GM12872 (cell line): ENCODE measurements at regions not wholly inside any gene's neighbourhood (a gene's known extent, or its start where the extent isn't known, plus 50 kb on each side); places are given as distances from the start of the nearest gene placed in this dataset.

Experiments
- TF ChIP-seq, protein P1 (sequence below): IDR thresholded peaks from 3 replicates; pipeline ENCODE4 v1.5.1; 2011; ENCODE audit warnings: low read depth, mild to moderate bottlenecking, low read length, moderate library complexity; ENCODE audit not compliant: insufficient read depth

DNA sequence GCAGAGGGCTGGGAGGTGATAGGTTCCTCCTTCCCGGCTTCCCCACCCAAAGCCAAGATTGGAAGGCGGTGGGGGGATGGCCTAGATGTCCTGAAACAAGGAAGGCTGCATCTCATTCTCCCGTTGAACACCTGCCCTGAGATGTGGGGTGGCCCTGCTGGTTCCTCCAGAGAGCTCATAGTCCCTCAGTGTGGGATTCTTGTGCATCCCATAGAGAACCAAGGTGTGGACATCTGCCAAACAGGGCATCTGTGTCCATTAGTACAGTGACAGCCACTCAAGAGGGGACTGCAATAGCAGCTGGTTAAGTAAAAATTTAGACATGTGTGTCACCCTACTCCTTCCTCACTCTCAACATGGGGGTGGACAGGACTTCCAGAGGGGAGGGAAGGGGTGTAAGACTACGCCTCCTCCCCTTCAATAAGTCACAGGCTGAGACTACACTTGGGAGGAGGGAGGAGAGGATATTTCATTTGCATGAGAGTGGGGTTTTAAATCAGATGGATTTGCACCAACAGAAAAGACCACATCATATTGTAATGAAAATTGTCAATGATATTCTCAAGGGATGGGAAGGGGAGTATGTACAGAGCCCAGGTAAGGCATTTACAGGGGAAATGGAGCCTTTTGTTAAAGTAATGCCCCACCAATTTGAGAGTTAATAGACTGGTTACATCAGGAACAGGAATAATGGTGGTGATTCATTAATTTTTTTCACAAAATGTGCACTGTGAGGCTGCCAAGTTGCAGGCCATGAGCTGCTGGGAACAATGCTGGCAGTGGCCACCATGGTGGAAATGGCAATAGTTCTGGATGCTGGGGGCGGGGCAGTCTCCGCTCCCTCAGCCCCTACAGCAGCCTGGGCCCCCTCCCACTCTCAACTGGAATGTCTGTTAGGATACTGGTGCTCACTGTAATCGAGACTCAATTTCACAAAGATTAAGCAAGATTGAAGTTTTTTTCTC, 80.6 kb downstream of the TEX51 start:
- TF ChIP-seq, protein P1, sequence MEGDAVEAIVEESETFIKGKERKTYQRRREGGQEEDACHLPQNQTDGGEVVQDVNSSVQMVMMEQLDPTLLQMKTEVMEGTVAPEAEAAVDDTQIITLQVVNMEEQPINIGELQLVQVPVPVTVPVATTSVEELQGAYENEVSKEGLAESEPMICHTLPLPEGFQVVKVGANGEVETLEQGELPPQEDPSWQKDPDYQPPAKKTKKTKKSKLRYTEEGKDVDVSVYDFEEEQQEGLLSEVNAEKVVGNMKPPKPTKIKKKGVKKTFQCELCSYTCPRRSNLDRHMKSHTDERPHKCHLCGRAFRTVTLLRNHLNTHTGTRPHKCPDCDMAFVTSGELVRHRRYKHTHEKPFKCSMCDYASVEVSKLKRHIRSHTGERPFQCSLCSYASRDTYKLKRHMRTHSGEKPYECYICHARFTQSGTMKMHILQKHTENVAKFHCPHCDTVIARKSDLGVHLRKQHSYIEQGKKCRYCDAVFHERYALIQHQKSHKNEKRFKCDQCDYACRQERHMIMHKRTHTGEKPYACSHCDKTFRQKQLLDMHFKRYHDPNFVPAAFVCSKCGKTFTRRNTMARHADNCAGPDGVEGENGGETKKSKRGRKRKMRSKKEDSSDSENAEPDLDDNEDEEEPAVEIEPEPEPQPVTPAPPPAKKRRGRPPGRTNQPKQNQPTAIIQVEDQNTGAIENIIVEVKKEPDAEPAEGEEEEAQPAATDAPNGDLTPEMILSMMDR = no peak

DNA sequence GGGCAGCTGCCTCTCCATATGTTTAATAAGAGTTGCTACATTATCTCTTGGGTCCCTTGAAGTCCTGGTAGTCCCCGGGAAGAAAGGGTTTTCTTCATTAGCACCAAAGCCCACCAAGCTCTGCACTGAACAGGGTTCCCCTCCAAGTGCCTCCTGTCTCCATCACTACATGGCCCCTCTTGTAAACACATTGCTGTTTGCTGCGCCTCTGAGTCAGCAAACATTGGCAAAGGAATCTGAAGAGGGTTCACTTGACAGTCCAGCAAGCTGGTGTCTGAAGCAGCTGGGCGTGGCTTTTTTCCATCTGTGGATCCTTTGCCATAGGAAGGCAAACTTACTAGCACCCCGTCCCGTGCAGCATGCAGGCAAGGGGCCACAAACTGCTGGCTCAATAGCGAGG, 82.8 kb downstream of the TEX51 start:
- TF ChIP-seq, protein P1 = no peak

DNA sequence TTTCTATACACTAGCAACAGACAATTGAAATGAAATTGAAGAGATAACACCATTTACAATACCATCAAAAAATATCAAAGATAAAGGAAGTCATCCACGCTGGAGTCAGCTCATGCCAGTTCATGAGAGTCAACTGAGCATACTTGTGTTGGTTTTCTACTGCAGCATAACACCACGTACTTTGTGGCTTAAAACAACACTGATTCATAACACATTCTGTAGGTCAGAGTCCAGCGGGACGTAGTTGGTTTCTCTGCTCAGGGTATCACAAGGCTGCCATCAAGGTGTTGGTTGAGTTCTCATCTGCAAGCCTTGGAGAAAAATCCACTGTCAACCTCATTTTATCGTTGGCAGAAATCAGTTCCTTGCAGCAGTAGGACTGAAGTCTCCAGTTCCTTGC, 84.2 kb downstream of the TEX51 start:
- TF ChIP-seq, protein P1 = no peak

DNA sequence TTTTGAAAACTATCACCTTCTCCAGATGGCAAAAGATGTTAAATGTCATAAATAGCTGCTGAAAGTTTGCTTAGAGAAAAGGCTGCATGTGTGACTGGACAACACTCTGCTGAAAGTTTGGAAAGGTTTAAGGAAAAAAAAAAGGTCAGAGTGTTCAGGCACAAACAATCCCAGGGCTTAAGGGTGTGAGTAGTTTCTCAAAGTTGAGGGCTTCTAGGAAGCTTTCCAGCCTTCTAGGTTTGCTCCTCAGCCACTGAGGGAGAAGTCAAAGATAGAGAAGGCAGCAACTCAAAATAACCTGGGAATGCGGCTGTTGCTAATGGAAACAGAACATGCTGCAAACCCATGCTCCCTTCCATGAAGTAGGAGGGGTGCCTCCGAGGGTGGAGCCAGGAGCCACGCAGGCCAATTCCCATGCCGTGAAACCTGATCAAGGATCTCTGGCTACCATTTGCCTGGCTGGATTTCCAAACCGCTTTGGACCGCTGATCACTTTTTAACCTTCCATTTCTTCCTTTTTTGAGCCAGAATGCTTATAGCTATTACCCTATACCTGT, 88.0 kb downstream of the TEX51 start:
- TF ChIP-seq, protein P1 = no peak

DNA sequence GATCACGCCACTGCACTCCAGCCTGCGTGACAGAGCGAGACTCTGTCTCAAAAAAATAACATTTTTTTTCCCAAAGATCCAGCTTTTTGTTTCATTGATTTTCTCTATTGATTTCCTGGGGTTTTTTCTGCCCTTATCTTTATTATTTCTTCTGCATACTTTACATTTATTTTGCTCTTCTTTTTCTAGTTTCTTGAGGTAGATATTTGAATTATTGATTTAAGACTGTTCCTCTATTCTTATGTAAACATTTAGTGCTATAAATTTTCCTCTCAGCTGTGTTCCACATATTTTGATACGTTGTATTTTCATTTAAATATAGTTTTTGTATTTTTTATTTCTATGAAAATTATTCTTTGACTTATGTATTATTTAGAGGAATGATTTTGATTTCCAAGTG, 89.8 kb downstream of the TEX51 start:
- TF ChIP-seq, protein P1 = no peak

DNA sequence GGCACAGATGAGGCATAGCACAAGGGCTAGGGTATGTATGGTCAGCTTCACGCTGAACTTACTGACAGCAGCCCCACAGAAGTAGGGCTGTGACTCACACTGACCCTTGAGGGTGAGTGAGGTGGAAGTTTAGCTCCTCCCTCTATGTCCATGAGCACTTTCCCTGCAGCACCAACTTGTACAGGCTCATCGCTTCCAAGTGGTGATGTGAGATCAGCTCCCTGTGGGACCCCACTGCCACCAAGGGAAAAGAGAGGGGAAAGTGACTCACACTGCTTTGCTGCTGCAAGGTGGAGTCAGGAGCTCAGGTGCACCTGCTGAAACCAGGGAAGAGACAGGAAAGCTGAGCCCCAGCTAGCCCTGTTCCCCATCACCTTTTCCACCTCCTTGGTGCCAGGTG, 91.5 kb downstream of the TEX51 start:
- TF ChIP-seq, protein P1 = no peak

DNA sequence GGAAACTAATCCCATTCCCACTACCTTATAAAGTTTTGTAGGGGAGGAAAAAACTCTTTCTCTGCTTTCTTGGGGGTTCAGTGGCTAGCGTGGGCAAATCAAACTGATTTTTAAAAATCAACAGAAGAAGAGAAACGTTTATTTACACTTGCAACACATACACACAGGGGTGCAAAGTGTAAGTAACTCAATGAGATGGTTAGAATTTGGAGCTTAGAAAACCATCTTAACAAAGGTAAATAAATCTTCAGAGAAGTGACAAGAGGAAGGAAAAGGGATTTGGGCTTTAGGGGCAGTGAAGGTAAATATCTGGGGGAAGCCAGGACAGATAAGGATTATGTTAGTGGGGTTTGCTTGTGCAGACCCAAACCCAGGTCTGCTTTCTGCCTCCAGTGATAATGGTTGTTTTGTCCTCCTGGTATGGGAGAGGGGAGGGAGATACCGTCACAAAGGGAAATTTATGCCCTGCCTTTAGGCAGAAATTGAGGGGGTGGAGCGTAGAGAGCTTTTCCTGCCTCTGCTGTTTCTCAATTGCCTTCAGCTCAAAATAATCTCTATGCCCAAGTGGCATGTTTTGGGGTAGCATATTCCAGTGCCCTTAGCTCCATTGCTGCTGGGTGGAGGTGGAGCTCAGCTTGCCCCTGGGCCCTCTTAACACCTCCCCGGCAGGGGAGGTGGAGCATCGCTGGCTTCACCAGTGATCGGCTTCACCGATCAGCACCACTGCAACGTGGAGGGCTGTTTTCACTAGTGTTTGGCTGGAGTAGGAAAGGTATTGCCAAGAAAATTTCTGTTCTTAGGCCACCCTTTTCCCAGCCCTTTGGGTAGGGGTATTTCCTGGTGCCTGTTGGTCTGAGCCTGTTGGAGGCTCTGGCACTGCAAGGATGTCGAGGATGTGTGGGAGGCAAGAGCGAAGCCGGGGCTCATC, 92.2 kb downstream of the TEX51 start:
- TF ChIP-seq, protein P1 = no peak
